Panc1 (cell line): ENCODE measurements at regions not wholly inside any gene's neighbourhood (a gene's known extent, or its start where the extent isn't known, plus 50 kb on each side); places are given as distances from the start of the nearest gene placed in this dataset.

ENCODE experiments used
- ATAC-seq: fragments of 200-7000 bp; cut with Tn5 transposase; 2 replicates; pipeline ENCODE4 v1.9.1; 2020; ENCODE audit warnings: mild to moderate bottlenecking, moderate library complexity
- BruUV-seq: library from RNA; stranded (reverse); fragments of 400-500 nt; replicated peaks from 2 replicates; lab custom pipeline; 2021; lab: Mats Ljungman, UMichigan
- CTCF ChIA-PET: fragments of 300-600 bp; sonication (Branson Sonifier 250); formaldehyde crosslinking; loops from one replicate; lab custom pipeline; 2022; ENCODE audit warnings: antibody characterized with exemption; lab: Charles Lee
- POLR2A ChIA-PET: fragments of 300-600 bp; sonication (Branson Sonifier 250); formaldehyde crosslinking; loops from one replicate; lab custom pipeline; 2022; ENCODE audit warnings: antibody characterized with exemption; lab: Charles Lee
- DNase-seq: peaks from one replicate; pipeline ENCODE4 v3.0.0-alpha.2; 2010; ENCODE audit warnings: low read depth, low spot score
- H3K27ac ChIP-seq: 2 replicates; pipeline ENCODE4 v1.5.1; 2011; ENCODE audit warnings: mild to moderate bottlenecking, low read length, inconsistent platforms
- H3K27me3 ChIP-seq: fragments of 200-500 bp; sonication (Bioruptor generic); 2 replicates; pipeline ENCODE4 v1.6.0; 2014; ENCODE audit warnings: low read length, inconsistent platforms; ENCODE audit not compliant: control insufficient read depth, insufficient read depth
- H3K36me3 ChIP-seq: fragments of 200-500 bp; sonication (Bioruptor generic); 2 replicates; pipeline ENCODE4 v1.5.1; 2014; ENCODE audit warnings: inconsistent platforms, mild to moderate bottlenecking, low read length, moderate library complexity; ENCODE audit not compliant: control insufficient read depth, insufficient read depth
- H3K4me1 ChIP-seq: 2 replicates; pipeline ENCODE4 v1.5.1; 2011; ENCODE audit warnings: inconsistent platforms, mild to moderate bottlenecking, low read length, moderate library complexity; ENCODE audit not compliant: control insufficient read depth, insufficient read depth
- H3K4me3 ChIP-seq, 2 experiments: 2 replicates each; pipeline ENCODE4 v1.5.1; 2011 to 2012; ENCODE audit warnings: low read depth in 2 of 2, low read length in 2 of 2, mild to moderate bottlenecking in 2 of 2, inconsistent platforms in 1 of 2, moderate library complexity in 1 of 2
- H3K9me3 ChIP-seq: fragments of 200-500 bp; sonication (Bioruptor generic); 2 replicates; pipeline ENCODE4 v1.5.1; 2014; ENCODE audit warnings: low read depth, mild to moderate bottlenecking, inconsistent platforms, low read length, moderate library complexity; ENCODE audit not compliant: control insufficient read depth, insufficient read depth
- POLR2AphosphoS5 ChIP-seq: IDR thresholded peaks from 2 replicates; pipeline ENCODE4 v1.6.1; 2012; ENCODE audit warnings: mild to moderate bottlenecking, low read depth, low read length, moderate library complexity
- SIN3A ChIP-seq: IDR thresholded peaks from 2 replicates; pipeline ENCODE4 v1.6.1; 2012; ENCODE audit warnings: low read depth, mild to moderate bottlenecking, low read length, moderate library complexity, borderline replicate concordance; ENCODE audit not compliant: insufficient read depth
- TCF7L2 ChIP-seq: IDR thresholded peaks from 2 replicates; pipeline ENCODE4 v1.6.1; 2011; ENCODE audit warnings: mild to moderate bottlenecking, low read depth, low read length, inconsistent platforms
- in situ Hi-C: cut with HindIII; loops from 2 replicates; pipeline ENCODE4 v1.10.0; 2016; ENCODE audit warnings: low sequenced_read_pairs, low pct_unique_long_range_greater_than_20kb
- intact Hi-C: fragments of 100-400 bp; cut with micrococcal nuclease; formaldehyde crosslinking; loops from one replicate; pipeline ENCODE4 v1.10.0; 2022; ENCODE audit not compliant: unreplicated experiment
- TF ChIP-seq, protein P1 (sequence below): fragments of 450-650 bp; IDR thresholded peaks from 2 replicates; pipeline ENCODE4 v1.5.1; 2017; ENCODE audit warnings: mild to moderate bottlenecking
- TF ChIP-seq, protein P2 (sequence below), 2 experiments: IDR thresholded peaks; 2 replicates each; pipeline ENCODE4 v1.6.1; 2011 to 2012; ENCODE audit warnings: low read depth in 2 of 2, control low read depth in 1 of 2, low read length in 1 of 2, mild to moderate bottlenecking in 1 of 2, moderate library complexity in 1 of 2; ENCODE audit not compliant: insufficient read depth in 1 of 2

DNA sequence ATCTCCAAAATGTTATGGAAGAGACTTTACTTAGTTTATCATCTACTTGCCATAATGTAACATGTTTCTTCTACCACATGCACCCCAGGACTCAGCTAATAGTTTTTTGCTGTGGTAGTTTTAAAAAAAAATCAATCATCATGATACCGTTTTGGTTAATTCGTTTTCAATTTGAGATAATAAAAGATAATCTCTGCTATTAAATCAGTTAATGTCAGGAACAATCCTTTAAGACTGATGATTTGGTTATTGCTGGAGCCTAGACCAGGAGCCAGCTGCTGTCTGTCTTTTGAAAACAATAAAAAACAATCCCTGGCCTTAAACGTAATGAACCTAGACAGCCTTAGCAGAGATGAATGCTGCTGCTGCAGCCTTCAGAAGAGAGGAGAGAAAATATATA, 403.7 kb downstream of the OXSM start:
- Histone ChIP-seq H3K4me1 (no peaks in the 10 kb centered on the region), H3K9me3 (no peaks in the 10 kb centered on the region), H3K4me3 (no peak overlapping the region), H3K27ac (no peak overlapping the region), H3K36me3 (no peaks in the 10 kb centered on the region), H3K27me3 (no peaks in the 10 kb centered on the region)
- TF ChIP-seq POLR2AphosphoS5 = no peak
- TF ChIP-seq, protein P1, sequence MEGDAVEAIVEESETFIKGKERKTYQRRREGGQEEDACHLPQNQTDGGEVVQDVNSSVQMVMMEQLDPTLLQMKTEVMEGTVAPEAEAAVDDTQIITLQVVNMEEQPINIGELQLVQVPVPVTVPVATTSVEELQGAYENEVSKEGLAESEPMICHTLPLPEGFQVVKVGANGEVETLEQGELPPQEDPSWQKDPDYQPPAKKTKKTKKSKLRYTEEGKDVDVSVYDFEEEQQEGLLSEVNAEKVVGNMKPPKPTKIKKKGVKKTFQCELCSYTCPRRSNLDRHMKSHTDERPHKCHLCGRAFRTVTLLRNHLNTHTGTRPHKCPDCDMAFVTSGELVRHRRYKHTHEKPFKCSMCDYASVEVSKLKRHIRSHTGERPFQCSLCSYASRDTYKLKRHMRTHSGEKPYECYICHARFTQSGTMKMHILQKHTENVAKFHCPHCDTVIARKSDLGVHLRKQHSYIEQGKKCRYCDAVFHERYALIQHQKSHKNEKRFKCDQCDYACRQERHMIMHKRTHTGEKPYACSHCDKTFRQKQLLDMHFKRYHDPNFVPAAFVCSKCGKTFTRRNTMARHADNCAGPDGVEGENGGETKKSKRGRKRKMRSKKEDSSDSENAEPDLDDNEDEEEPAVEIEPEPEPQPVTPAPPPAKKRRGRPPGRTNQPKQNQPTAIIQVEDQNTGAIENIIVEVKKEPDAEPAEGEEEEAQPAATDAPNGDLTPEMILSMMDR = no peak
- TF ChIP-seq SIN3A = no peak
- TF ChIP-seq, protein P2, sequence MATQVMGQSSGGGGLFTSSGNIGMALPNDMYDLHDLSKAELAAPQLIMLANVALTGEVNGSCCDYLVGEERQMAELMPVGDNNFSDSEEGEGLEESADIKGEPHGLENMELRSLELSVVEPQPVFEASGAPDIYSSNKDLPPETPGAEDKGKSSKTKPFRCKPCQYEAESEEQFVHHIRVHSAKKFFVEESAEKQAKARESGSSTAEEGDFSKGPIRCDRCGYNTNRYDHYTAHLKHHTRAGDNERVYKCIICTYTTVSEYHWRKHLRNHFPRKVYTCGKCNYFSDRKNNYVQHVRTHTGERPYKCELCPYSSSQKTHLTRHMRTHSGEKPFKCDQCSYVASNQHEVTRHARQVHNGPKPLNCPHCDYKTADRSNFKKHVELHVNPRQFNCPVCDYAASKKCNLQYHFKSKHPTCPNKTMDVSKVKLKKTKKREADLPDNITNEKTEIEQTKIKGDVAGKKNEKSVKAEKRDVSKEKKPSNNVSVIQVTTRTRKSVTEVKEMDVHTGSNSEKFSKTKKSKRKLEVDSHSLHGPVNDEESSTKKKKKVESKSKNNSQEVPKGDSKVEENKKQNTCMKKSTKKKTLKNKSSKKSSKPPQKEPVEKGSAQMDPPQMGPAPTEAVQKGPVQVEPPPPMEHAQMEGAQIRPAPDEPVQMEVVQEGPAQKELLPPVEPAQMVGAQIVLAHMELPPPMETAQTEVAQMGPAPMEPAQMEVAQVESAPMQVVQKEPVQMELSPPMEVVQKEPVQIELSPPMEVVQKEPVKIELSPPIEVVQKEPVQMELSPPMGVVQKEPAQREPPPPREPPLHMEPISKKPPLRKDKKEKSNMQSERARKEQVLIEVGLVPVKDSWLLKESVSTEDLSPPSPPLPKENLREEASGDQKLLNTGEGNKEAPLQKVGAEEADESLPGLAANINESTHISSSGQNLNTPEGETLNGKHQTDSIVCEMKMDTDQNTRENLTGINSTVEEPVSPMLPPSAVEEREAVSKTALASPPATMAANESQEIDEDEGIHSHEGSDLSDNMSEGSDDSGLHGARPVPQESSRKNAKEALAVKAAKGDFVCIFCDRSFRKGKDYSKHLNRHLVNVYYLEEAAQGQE (IDR thresholded peaks at IDR 0.05; ENCODE audit: insufficient read depth in 1 of 2, low read depth in 2 of 2, low read length in 1 of 2) = no peak
- TF ChIP-seq TCF7L2 = no peak
- intact Hi-C loops = no loop called here
- CTCF ChIA-PET = no interaction called here
- POLR2A ChIA-PET = no interaction called here
- DNase-seq (no peak), ATAC-seq (no peak)
- BruUV-seq = no TSS peak
- in situ Hi-C loops = no loop called here

DNA sequence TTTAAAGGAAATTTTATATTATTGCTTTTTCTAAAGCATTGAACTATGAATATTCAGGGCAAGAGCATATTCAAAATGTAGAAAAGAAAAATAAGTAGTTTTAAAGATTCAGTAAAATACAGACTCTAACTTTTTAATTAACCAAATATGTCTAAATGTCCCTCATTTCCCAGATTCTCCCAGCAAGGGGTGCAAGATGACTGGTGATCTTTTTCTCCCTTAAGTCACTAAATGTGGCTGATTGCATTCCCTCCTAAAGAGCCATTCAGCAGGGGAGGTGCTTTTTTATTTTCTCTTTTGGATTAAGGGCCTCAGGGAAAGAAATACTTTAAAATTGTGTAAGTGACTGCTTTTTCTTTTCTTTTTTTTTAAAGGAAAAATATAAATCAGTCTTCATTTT, 406.9 kb downstream of the OXSM start:
- intact Hi-C loops = no loop called here
- no peak overlapping the region for H3K4me3 ChIP-seq
- no peak for ATAC-seq
- CTCF ChIA-PET = no interaction called here
- no peaks in the 10 kb centered on the region for H3K27me3 ChIP-seq
- in situ Hi-C loops = no loop called here
- no peaks in the 10 kb centered on the region for H3K36me3 ChIP-seq
- TF ChIP-seq, protein P2 (IDR thresholded peaks at IDR 0.05; ENCODE audit: insufficient read depth in 1 of 2, low read depth in 2 of 2, low read length in 1 of 2) = no peak
- TF ChIP-seq TCF7L2 = no peak
- TF ChIP-seq, protein P1 = no peak
- no peak for TF ChIP-seq SIN3A
- no peak for TF ChIP-seq POLR2AphosphoS5
- no peaks in the 10 kb centered on the region for H3K4me1 ChIP-seq
- no peak overlapping the region for H3K27ac ChIP-seq
- POLR2A ChIA-PET = no interaction called here
- BruUV-seq = no TSS peak
- no peak for DNase-seq
- H3K9me3 ChIP-seq = no peaks in the 10 kb centered on the region
